Nephron progenitor cell (in vitro differentiated cells): ENCODE measurements at regions not wholly inside any gene's neighbourhood (a gene's known extent, or its start where the extent isn't known, plus 50 kb on each side); places are given as distances from the start of the nearest gene placed in this dataset.

Source experiments
- DNase-seq: peaks from one replicate; pipeline ENCODE4 v3.0.0; 2021
- H3K27ac Mint-ChIP-seq: 2 replicates; pipeline ENCODE4 v1.8.0; 2021; ENCODE audit warnings: mild to moderate bottlenecking, moderate library complexity, mixed read lengths
- H3K27me3 Mint-ChIP-seq: 2 replicates; pipeline ENCODE4 v1.8.0; 2021; ENCODE audit warnings: mild to moderate bottlenecking, low read depth, mixed read lengths; ENCODE audit not compliant: poor library complexity
- H3K36me3 Mint-ChIP-seq: 2 replicates; pipeline ENCODE4 v1.8.0; 2021; ENCODE audit warnings: low read depth, mixed read lengths
- H3K4me1 Mint-ChIP-seq: 2 replicates; pipeline ENCODE4 v1.8.0; 2021; ENCODE audit warnings: mixed read lengths
- H3K4me3 Mint-ChIP-seq: 2 replicates; pipeline ENCODE4 v1.8.0; 2021; ENCODE audit warnings: mild to moderate bottlenecking, moderate library complexity, mixed read lengths
- H3K9me3 Mint-ChIP-seq: 2 replicates; pipeline ENCODE4 v1.8.0; 2021; ENCODE audit warnings: mild to moderate bottlenecking, moderate library complexity, mixed read lengths
- CTCF ChIP-seq: fragments of 200-600 bp; sonication (generic); IDR thresholded peaks from 2 replicates; pipeline ENCODE4 v1.5.0; 2021; ENCODE audit warnings: antibody characterized with exemption

- no peak for TF ChIP-seq CTCF
- H3K4me1 Mint-ChIP-seq = peaks cover 15% of the 10 kb centered on the region
- H3K4me3 Mint-ChIP-seq = no peak overlapping the region
- no peaks in the 10 kb centered on the region for H3K36me3 Mint-ChIP-seq
- H3K27ac Mint-ChIP-seq = peak overlapping the region; percentile 36
- H3K27me3 Mint-ChIP-seq = peaks cover 4% of the 10 kb centered on the region
- no peaks in the 10 kb centered on the region for H3K9me3 Mint-ChIP-seq
- DNase-seq = no peak
Measured at GRCh38 chr1:212503714-212504113, 71.0 kb downstream of the NENF start.

GRCh38 chr1:212504171-212504803 lies 71.6 kb downstream of the NENF start:
- H3K27ac Mint-ChIP-seq = peak overlapping the region; percentile 36
- no peaks in the 10 kb centered on the region for H3K9me3 Mint-ChIP-seq
- TF ChIP-seq CTCF = no peak
- no peak overlapping the region for H3K4me3 Mint-ChIP-seq
- H3K27me3 Mint-ChIP-seq = peaks cover 3% of the 10 kb centered on the region
- H3K4me1 Mint-ChIP-seq = peaks cover 15% of the 10 kb centered on the region
- H3K36me3 Mint-ChIP-seq = no peaks in the 10 kb centered on the region
- DNase-seq = no peak

GRCh38 chr1:212506666-212507065 lies 73.9 kb downstream of the NENF start:
- Mint-ChIP-seq H3K27ac (no peak overlapping the region), H3K36me3 (no peaks in the 10 kb centered on the region), H3K4me3 (no peak overlapping the region), H3K27me3 (peaks cover 3% of the 10 kb centered on the region), H3K9me3 (no peaks in the 10 kb centered on the region), H3K4me1 (peaks cover 17% of the 10 kb centered on the region)
- TF ChIP-seq CTCF = no peak
- no peak for DNase-seq

- H3K4me3 Mint-ChIP-seq = no peak overlapping the region
Measured at GRCh38 chr1:212507369-212507768, 74.6 kb downstream of the NENF start.

GRCh38 chr1:212512816-212513559 lies 80.3 kb downstream of the NENF start:
- no peak overlapping the region for H3K4me3 Mint-ChIP-seq
- peaks cover 42% of the 10 kb centered on the region for H3K27me3 Mint-ChIP-seq
- no peaks in the 10 kb centered on the region for H3K9me3 Mint-ChIP-seq
- H3K4me1 Mint-ChIP-seq = peaks cover 32% of the 10 kb centered on the region
- peak; percentile 35 for DNase-seq
- H3K27ac Mint-ChIP-seq = peak overlapping the region; percentile 89
- H3K36me3 Mint-ChIP-seq = no peaks in the 10 kb centered on the region
- TF ChIP-seq CTCF = no peak

More at GRCh38 chr1:212507369-212507768, 74.6 kb downstream of the NENF start:
- peaks cover 7% of the 10 kb centered on the region for H3K27me3 Mint-ChIP-seq
- peaks cover 24% of the 10 kb centered on the region for H3K4me1 Mint-ChIP-seq
- H3K9me3 Mint-ChIP-seq = no peaks in the 10 kb centered on the region
- H3K36me3 Mint-ChIP-seq = no peaks in the 10 kb centered on the region
- DNase-seq = no peak
- H3K27ac Mint-ChIP-seq = no peak overlapping the region
- TF ChIP-seq CTCF = no peak
